RWPE1 (cell line): ENCODE measurements at regions not wholly inside any gene's neighbourhood (a gene's known extent, or its start where the extent isn't known, plus 50 kb on each side); places are given as distances from the start of the nearest gene placed in this dataset.

ENCODE experiments used
- CTCF ChIA-PET: fragments of 350-600 bp; sonication (Branson Sonifier 250); formaldehyde crosslinking; extraction: SDS; loops from one replicate; lab custom pipeline; 2021; lab: Yijun Ruan, JAX
- POLR2A ChIA-PET: fragments of 400-600 bp; formaldehyde crosslinking; extraction: SDS; loops from one replicate; lab custom pipeline; 2020; ENCODE audit warnings: antibody characterized with exemption; ENCODE audit not compliant: low non-redundant PET; lab: Yijun Ruan, JAX
- DNase-seq: peaks from one replicate; pipeline ENCODE4 v3.0.0; 2012; ENCODE audit warnings: low spot score
- H3K27ac ChIP-seq: fragments of 450-650 bp; 2 replicates; pipeline ENCODE4 v1.5.1; 2017
- CTCF ChIP-seq: fragments of 450-650 bp; conservative IDR thresholded peaks from 2 replicates; pipeline ENCODE4 v1.5.1; 2017; ENCODE audit warnings: low read depth, mild to moderate bottlenecking

GRCh38 chr3:66706890-66707289 lies 206.1 kb upstream of the LRIG1 start:
- CTCF ChIA-PET = no interaction called here
- POLR2A ChIA-PET = no interaction called here
- DNase-seq = no peak
- H3K27ac ChIP-seq = no peak overlapping the region
- TF ChIP-seq CTCF = no peak

GRCh38 chr3:66709532-66709931 lies 208.7 kb upstream of the LRIG1 start:
- ChIA-PET POLR2A (no interaction called here), CTCF (interaction anchor here (0.8 kb wide), 1 partner anchor 303 kb away, joined by 4 read pairs; no protein-coding TSS in a partner anchor)
- no peak overlapping the region for H3K27ac ChIP-seq
- DNase-seq = no peak
- no peak for TF ChIP-seq CTCF

- DNase-seq = no peak
- no peak for TF ChIP-seq CTCF
- H3K27ac ChIP-seq = no peak overlapping the region
- ChIA-PET POLR2A (no interaction called here), CTCF (no interaction called here)
Measured at GRCh38 chr3:66712210-66712609, 211.4 kb upstream of the LRIG1 start.

GRCh38 chr3:66713921-66714320 lies 213.1 kb upstream of the LRIG1 start:
- no peak for TF ChIP-seq CTCF
- ChIA-PET CTCF (no interaction called here), POLR2A (no interaction called here)
- no peak overlapping the region for H3K27ac ChIP-seq
- no peak for DNase-seq

- no peak overlapping the region for H3K27ac ChIP-seq
- POLR2A ChIA-PET = no interaction called here
- CTCF ChIA-PET = no interaction called here
- no peak for DNase-seq
- no peak for TF ChIP-seq CTCF
Measured at GRCh38 chr3:66715806-66716205, 215.0 kb upstream of the LRIG1 start.

- ChIA-PET CTCF (no interaction called here), POLR2A (no interaction called here)
- no peak for TF ChIP-seq CTCF
- DNase-seq = no peak
- H3K27ac ChIP-seq = no peak overlapping the region
Measured at GRCh38 chr3:66717806-66718205, 217.0 kb upstream of the LRIG1 start.

GRCh38 chr3:66719796-66720356 lies 219.1 kb upstream of the LRIG1 start:
- POLR2A ChIA-PET = no interaction called here
- DNase-seq = no peak
- CTCF ChIA-PET = no interaction called here
- H3K27ac ChIP-seq = no peak overlapping the region
- no peak for TF ChIP-seq CTCF
